ENCODE measurements at regions not wholly inside any gene's neighbourhood (a gene's known extent, or its start where the extent isn't known, plus 50 kb on each side); places are given as distances from the start of the nearest gene placed in this dataset.

- TF ChIP-seq POLR2A (IDR thresholded peaks at IDR 0.05) (no peak), CTCF (IDR thresholded peaks at IDR 0.05) (no peak)
These were observed 502.2 kb upstream of the NRXN1 start for GRCh38 chr2:51534166-51534565.

Data from Peyer's patch (tissue), 4 donors.